SK-MEL-5 (cell line): ENCODE measurements at regions not wholly inside any gene's neighbourhood (a gene's known extent, or its start where the extent isn't known, plus 50 kb on each side); places are given as distances from the start of the nearest gene placed in this dataset.

Experiments used
- DNase-seq: peaks from one replicate; pipeline ENCODE4 v3.0.0-alpha.2; 2016; ENCODE audit warnings: low read depth, low spot score
- in situ Hi-C: cut with HindIII; loops from 2 replicates; pipeline ENCODE4 v1.10.0; 2016; ENCODE audit warnings: low sequenced_read_pairs, high pct_unique_total_duplicates, low pct_unique_long_range_greater_than_20kb

DNA sequence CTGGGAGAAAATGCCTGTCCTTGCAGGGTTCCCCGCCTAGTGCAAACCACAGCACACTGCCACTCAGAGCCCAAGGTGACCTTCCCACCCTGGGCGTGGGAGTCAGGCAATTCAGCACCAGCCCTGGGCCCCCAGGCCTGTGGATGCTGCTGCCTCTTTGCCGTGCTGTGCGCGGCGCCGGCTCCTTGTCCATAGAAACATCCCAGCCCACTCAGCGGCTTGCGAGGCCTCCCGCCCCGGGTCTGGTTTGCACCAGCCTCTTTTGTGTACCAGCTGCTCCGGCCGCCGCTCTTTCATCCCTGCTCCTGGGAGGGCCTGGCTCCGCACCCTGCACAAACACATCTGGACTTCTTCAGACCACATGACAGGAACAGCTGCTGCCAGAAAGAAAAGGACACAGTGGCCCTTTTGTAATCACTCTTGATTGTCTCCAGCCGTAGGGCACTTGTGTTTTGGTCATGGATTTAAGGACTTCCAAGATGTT lies 75.4 kb upstream of the SDK2 start:
- in situ Hi-C loops, result no loop called here

DNA sequence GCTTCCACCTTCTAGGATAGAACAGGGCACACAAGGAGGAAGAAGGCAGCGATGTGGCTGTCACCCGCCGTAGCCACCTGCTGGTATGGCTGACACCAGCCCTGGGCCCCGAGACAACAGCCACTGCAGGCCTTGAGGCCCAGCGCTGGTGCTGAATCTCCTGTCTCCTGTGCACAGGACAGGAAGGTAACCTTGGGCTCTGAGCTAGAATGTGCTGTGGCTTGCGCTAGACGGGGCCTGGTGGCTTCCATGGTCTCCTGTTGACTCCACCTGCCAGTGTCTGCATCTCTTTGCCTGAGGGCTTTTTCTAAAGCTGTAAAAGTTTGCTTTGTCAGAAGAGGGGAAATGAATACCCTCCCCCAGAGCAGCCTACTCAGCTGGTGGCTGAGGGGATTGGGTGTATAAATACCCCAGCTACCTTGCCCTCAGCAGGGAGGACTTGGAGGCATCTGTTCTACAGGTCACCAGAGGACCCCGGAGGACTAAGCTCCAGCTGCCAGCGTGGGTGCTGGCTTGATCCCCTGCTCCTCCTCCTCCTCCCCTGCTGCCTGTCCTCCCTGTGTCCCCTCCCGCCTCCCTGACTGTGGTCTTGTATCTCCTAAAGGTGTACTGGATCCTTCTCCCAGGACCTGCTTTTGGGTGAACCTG lies 76.1 kb upstream of the SDK2 start:
- in situ Hi-C loops, result no loop called here

More for the DNA sequence above, 75.4 kb upstream of the SDK2 start:
- DNase-seq, result peak; percentile 69

DNA sequence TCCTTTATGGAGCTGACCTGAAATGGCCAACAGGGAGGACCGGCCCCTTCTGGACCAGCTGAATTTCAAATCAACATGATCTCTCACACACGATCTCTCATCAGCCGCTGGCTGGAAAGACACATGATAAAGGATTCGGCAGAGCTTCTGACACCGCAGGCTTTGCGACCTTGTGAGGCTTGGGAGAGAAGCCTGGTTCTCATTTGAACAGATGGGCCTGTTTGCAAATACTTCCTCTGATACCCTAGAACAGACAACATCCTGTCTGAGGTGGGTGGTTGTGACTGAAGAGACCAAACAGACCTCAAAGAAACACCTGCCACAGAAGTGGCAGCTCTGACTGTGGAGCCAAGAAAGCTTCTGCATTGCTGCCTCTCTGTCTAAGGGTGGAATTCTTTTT lies 77.9 kb upstream of the SDK2 start:
- no peak for DNase-seq
- in situ Hi-C loops, result no loop called here

More for the DNA sequence above, 76.1 kb upstream of the SDK2 start:
- DNase-seq, result no peak

DNA sequence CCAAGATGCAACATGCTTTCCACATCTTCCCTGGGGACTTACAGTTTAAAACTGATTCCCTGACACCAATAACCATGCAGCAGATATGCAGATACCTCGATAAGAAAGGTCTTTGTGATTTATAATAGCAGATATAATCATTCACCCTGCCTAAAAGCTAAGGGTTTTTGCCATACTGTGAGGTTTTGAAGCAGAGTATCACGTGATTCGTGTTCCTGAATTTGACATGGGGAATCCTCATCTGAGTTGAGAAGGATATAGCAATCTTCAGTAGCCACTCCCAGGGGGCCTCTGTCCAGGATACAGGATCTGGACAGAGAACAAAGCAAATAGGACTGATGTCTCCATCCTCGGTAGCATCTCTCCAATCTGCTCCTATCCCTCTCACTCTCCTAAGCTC lies 79.1 kb upstream of the SDK2 start:
- DNase-seq, result no peak
- in situ Hi-C loops, result no loop called here

DNA sequence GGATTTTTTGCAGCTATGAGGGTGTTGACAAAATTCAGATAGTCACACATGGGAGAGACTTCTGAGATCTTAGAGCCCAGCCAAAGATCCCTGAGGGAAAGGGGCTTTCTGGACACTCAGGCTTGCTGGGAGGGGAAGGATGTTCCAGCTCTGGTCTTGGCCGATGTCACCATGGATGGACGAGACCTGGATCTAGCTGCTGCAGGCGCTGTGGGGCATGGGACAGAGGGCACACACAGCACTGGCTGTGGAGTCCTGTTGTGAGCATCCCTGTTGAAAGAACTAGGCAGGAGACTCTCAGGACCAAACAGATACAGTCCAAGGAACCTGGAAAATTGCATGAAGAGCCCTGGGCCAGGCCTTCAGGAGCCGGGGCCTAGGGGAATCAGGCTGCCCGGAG lies 80.1 kb upstream of the SDK2 start:
- in situ Hi-C loops, result no loop called here
- DNase-seq, result no peak

DNA sequence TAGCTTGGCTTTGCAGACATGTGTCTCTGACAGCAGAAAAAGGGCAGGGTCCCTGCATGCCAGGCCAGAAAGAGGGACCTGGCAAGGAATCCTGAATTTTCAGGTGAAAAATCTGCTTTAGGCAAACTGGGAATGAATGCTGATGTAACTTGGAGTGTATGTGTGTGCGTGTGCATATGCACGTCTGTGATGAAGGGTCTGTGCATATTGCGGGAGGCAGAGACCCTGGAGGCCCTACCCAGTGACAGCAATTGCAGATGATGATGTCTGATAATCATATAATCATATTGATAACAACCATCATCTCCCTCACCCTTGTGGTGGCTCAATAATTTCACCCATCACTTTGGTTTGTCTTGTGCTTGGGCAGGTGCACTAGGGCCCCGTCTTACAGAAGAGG lies 80.7 kb upstream of the SDK2 start:
- in situ Hi-C loops, result no loop called here
- DNase-seq, result no peak

DNA sequence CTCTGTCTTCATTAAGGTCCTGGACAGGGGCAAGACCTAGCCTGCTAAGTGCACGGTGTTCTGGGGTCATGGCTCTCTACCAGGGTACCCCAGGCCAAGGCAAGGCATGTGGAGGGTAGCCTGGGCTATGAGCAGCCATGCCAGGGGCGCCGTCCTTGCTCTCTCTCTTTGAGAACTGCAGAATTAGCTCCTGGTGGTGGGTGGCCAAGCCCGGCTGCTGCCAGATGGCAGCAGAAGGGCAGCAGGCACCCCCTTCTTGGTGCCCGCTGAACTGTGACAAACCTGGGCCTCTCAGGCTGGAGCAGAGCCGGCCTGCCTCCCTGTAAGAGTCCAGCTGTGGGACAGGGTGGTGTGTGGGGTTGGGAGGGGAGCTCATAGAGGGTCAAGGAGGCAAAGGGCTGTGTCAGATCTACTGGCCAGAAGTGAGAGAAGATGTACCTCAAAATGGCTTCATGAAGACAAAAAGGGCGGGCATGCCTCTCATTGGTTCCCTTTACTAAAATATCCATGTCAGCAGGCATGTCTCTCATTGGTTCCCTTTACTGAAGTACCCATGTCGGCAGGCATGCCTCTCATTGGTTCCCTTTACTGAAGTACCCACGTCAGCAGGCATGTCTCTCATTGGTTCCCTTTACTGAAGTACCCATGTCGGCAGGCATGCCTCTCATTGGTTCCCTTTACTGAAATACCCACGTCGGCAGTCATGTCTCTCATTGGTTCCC lies 81.7 kb upstream of the SDK2 start:
- no peak for DNase-seq
- in situ Hi-C loops, result no loop called here

DNA sequence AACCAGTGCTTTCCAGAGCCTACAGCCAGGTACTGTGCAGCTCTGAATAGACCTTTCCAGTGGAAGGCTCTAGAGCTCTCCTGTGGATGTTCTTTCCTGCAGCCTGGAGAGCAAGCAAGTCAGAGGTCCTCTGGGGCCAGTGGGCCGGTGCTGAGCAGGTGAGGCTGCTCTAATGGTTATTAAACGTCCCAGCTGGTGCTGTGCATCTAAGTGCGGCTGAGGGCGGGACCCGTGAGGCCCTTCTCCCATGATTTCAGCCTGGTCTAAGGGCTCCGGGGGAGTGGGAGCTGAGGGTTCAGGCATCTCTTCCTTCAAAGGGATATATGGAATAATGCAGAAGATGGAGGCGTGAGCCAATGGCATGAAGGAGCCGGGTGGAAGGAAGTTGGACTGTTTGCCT lies 83.7 kb upstream of the SDK2 start:
- in situ Hi-C loops, result no loop called here
- DNase-seq, result no peak

DNA sequence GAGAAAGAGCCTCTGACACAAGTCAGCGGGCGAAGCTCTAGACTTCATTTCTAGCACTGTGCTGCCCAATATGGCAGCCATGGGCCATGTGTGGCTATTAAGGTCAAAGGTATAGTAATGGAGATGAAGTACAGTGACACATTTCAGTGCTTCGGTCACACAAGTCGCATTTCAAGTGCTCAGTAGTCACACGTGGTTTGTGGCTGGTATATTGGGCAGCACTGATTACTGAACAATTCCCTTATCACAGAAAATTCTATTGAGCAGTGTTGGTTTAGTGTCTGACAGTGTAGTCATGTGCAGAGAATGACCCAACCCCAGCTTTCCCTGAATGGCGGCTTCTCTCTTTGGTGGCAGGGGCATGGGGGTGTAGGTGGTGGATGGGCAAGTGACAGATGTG lies 84.9 kb upstream of the SDK2 start:
- no peak for DNase-seq
- in situ Hi-C loops, result no loop called here

DNA sequence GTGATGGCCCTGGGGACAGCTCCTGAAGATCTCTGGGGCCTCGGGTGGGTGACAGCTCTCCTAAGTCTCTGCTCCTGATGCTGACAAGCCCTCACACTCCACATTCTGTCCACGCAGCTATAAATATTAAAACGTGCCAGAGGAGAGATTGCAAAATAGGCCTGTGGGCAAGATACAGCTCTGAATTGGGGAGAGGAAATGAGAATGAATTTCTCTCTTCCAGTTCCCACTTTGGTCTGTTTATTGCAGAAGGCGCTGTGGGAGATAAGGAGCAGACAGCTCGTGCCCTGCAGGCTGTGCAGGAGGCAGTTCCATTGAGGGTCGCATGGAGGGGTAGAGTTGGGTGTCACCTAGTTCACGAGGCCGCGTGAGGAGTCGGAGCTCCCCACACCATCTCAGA lies 87.5 kb upstream of the SDK2 start:
- DNase-seq, result no peak
- in situ Hi-C loops, result no loop called here

DNA sequence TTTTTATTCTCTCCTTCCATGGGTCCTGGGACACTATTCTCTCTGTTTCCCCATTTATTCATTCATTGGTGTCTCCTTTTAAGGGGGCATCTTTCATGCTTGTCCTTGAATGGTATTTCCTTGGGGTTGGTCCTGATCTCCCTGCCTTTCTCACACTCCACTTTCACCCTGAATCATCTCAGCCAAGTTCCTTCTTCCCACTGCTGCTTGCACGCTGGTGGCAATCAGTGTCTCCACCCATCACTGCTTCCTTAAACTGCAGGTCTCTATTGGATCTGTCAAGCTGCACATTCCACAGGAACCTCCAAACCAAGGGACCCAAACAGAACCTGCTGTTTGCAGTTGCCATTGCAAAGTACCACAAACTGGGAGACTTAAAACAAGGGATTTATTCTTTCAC lies 89.3 kb upstream of the SDK2 start:
- in situ Hi-C loops, result no loop called here
- DNase-seq, result no peak

DNA sequence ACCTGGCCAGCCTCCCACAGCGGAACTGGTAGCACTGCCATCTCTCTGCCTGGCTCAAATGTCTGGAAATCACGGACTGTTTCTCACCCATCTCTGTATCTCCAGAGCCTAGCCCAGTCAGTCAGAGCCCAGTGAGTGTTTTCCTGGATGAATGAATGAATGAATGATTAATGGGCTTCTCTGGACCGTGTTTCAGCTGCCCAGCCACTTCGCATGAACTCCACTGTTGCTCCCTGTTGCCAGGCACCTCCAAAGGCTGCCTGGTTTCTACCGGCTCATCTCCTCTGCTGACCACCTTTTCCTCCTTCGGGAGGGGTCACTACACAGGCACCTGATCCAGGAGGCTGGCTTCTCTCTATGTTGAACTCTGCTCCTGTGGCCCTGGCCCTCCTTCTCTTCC lies 91.0 kb upstream of the SDK2 start:
- DNase-seq, result no peak
- in situ Hi-C loops, result no loop called here

DNA sequence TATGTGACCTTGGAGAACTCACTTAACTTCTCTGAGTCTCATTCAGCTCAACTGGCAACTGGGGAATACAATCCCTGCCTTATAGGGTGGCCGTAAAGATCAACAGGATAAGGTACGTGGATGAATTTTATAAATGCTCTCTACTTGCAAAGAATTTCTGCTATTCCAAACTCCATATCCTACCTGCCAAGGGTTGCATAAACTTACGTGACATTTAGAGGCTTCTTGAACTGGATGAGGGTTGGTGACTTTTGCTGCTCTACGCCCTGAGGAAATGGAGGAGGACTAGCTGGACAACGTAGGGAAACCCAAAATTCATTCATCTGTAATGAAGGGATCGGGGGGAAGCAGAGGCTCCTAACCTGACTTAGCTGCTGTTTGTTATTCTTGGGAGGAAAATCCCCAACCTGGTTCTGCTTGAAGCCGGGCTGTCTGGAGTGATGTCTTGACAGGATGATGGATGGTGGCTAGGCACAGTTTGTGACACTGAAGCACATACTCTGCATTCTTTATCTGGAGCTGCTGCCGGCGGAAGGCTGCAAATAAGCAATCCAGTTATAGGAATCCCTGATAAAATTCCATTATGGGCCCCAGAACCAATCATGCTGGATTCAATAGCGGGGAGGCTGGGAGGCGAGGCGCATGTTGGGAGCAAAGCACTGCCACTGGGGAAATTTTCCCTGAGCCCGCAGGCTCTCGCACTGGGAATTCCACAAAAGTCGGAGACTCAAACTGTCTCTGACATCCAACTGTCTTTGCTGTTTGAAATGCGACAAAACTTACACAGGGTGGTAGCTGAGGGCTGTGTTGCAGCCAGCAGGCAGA lies 94.7 kb upstream of the SDK2 start:
- DNase-seq, result no peak
- in situ Hi-C loops, result no loop called here

DNA sequence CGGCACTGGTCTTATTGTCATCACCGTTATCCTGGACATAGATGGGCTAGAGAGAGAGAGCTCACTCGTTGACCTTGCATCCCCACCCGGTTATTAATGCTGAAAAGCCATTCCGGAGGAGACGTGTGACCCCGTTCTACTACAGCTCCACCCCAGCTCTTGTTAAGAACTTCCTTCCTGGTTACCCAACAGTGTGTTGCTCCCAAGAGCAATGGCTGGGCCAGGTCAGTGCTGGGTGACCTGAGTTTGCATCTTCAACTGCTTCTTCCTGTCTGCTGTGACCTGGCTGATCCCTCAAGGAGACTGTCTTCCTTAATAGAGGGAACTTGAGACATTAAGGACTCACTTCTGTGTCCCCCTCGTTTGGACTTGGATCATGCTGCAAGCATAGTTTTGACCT lies 96.1 kb upstream of the SDK2 start:
- no peak for DNase-seq
- in situ Hi-C loops, result no loop called here

DNA sequence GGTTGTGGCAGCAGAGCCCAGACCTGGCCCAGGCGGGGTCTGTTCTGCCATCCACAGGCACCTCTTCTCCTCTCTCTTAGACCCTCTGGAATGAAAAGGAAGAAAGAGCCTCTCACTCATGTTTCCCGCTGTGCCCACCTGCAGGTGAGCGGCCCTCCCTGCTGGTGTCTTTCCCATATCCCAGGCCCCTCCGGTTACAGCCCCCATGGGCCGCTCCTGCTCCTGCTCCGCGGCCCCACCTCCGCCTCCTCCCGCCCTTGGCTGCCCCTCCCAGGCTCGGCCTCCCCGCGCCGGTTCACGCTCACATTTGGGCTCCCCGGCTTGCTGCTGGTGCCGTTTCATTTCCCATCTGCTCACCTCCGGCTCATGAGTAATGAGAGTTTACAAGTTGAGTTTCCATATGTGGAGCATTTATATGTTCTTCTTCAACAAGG lies 98.7 kb upstream of the SDK2 start:
- in situ Hi-C loops, result no loop called here
- DNase-seq, result no peak

DNA sequence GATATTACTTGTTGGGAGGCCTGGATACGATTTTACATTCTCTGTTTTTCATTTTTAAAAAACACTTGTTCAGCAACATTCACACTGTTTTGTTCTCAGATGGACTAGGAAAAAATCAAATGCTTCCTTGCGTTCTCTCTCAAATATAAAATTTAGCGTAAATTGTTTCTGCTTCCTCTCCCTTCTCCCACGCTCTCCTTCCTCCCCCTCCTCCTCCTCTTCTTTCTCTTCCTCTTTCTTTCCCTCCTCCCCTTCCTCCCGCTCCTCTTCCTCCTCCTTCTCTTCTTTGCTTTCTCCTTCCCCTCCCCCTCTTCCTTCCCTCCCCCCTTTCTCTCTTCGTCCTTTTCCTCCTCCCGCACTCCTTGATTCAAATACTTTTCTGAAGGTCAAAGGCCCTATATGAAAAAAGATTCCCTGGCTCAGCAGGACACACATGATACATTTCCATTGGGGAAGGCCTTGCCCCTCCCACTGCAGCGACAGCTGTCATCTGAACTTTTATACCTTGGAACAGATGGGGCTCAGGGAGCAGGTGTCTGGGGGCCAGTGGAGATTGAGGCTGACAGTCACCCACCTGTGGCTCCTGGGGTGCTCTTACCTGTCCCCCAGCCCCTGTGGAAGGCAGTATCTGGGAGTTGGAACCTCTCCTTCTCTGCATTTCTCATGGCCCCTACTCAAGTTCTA lies 99.4 kb upstream of the SDK2 start:
- in situ Hi-C loops, result no loop called here
- DNase-seq, result no peak

DNA sequence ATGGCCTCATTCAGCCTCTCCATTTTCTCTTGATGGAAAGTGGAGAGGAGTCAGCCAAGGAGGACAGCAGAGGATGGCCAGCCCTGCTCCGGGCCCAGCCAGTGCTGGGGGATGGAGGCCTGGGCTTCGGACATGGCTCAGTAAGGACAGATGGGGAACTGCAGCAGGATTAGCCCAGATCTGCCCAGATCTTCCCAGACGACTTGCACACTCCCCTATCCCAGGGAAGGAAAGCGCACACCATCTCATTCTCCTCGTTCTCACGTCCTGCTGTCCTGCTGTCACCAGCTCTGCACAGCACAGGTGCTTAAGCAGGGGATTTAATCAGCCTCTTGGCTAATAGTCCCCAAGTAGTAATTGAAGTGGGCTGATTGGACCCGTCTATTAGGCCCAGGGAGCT lies 100.2 kb upstream of the SDK2 start:
- no peak for DNase-seq
- in situ Hi-C loops, result no loop called here
